Caco-2 (cell line): ENCODE measurements at regions not wholly inside any gene's neighbourhood (a gene's known extent, or its start where the extent isn't known, plus 50 kb on each side); places are given as distances from the start of the nearest gene placed in this dataset.
A peak's percentile ranks its signal among the peaks of the same experiment; 100 is the strongest.

Experiments used
- BruUV-seq: library from RNA; stranded (reverse); fragments of 400-500 nt; replicated peaks from 2 replicates; lab custom pipeline; 2021; lab: Mats Ljungman, UMichigan
- CTCF ChIA-PET: fragments of 300-600 bp; sonication (Branson Sonifier 250); formaldehyde crosslinking; loops from one replicate; lab custom pipeline; 2022; ENCODE audit warnings: antibody characterized with exemption; lab: Charles Lee
- POLR2A ChIA-PET: fragments of 300-600 bp; sonication (Branson Sonifier 250); formaldehyde crosslinking; loops from one replicate; lab custom pipeline; 2022; ENCODE audit warnings: antibody characterized with exemption; lab: Charles Lee
- DNase-seq, 2 experiments: peaks; one replicate each; pipeline versions ENCODE4 v3.0.0 to v3.0.0-alpha.2; 2020 to 2022
- H3K27me3 ChIP-seq: replicated peaks from 2 replicates; pipeline ENCODE4 v1.6.0; 2011; ENCODE audit warnings: low read length; ENCODE audit not compliant: control insufficient read depth, insufficient read depth
- H3K36me3 ChIP-seq: 2 replicates; pipeline ENCODE4 v1.5.1; 2011; ENCODE audit warnings: low read length; ENCODE audit not compliant: control insufficient read depth, insufficient read depth
- H3K4me1 ChIP-seq: fragments of 250-450 bp; sonication (Bioruptor Pico); 2 replicates; pipeline ENCODE4 v1.5.1; 2020; ENCODE audit warnings: mild to moderate bottlenecking
- H3K4me3 ChIP-seq: 2 replicates; pipeline ENCODE4 v1.5.1; 2011; ENCODE audit warnings: low read depth, mild to moderate bottlenecking, control low read depth, low read length
- H3K9me3 ChIP-seq: fragments of 250-450 bp; sonication (Bioruptor Pico); 2 replicates; pipeline ENCODE4 v1.5.1; 2020; ENCODE audit warnings: mild to moderate bottlenecking, moderate library complexity
- H3K27ac Mint-ChIP-seq: one replicate; pipeline ENCODE4 v1.8.0; 2022; ENCODE audit warnings: mixed read lengths; ENCODE audit not compliant: unreplicated experiment
- H3K27me3 Mint-ChIP-seq: one replicate; pipeline ENCODE4 v1.8.0; 2022; ENCODE audit warnings: mixed read lengths; ENCODE audit not compliant: insufficient read depth, unreplicated experiment
- H3K36me3 Mint-ChIP-seq: one replicate; pipeline ENCODE4 v1.8.0; 2022; ENCODE audit warnings: mild to moderate bottlenecking, mixed read lengths; ENCODE audit not compliant: insufficient read depth, unreplicated experiment
- H3K4me1 Mint-ChIP-seq: one replicate; pipeline ENCODE4 v1.8.0; 2022; ENCODE audit warnings: low read depth, mixed read lengths; ENCODE audit not compliant: unreplicated experiment
- H3K4me3 Mint-ChIP-seq: one replicate; pipeline ENCODE4 v1.8.0; 2022; ENCODE audit warnings: mild to moderate bottlenecking, moderate library complexity, mixed read lengths; ENCODE audit not compliant: unreplicated experiment
- H3K9me3 Mint-ChIP-seq: one replicate; pipeline ENCODE4 v1.8.0; 2022; ENCODE audit warnings: mixed read lengths; ENCODE audit not compliant: unreplicated experiment
- CTCF ChIP-seq, 2 experiments: fragments of 200-600 bp in 1 of 2; IDR thresholded peaks; 1 replicate in 1 of 2; 2 replicates in 1 of 2; pipeline versions ENCODE4 v1.5.1 to v1.8.0; 2011 to 2022; ENCODE audit warnings: antibody characterized with exemption in 1 of 2, control low read depth in 1 of 2, inconsistent platforms in 1 of 2, low read depth in 1 of 2, low read length in 1 of 2, mild to moderate bottlenecking in 1 of 2, moderate library complexity in 1 of 2; ENCODE audit not compliant: insufficient read depth in 1 of 2, severe bottlenecking in 1 of 2, unreplicated experiment in 1 of 2
- intact Hi-C: fragments of 100-400 bp; cut with micrococcal nuclease; formaldehyde crosslinking; loops from one replicate; pipeline ENCODE4 v1.10.0; 2022; ENCODE audit not compliant: unreplicated experiment

DNA sequence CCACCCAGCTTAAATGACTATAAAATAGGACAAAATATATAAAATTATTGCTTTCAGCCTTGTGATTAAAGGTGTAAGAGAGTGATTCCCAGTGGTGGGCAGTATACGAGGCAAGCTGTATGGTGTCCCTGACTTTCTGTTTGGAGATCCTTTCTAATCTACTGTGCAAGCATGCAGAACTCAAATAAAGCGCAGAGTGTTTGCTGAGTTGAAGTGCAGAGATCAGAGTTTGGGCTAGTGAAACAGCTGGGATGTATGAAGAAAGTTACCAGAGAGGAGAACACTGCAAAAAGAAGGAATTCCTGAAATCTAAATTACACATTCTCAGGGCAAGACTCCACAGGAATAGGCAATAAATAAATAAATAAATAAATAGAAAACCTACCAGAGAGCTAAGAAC, 218.5 kb upstream of the TLL1 start:
- BruUV-seq, result no TSS peak
- Mint-ChIP-seq H3K27ac (no peak overlapping the region), H3K9me3 (no peaks in the 10 kb centered on the region), H3K4me3 (no peak overlapping the region), H3K27me3 (no peaks in the 10 kb centered on the region), H3K4me1 (peaks cover 10% of the 10 kb centered on the region), H3K36me3 (no peaks in the 10 kb centered on the region)
- Histone ChIP-seq H3K27me3 (no peaks in the 10 kb centered on the region), H3K36me3 (no peaks in the 10 kb centered on the region), H3K9me3 (no peaks in the 10 kb centered on the region), H3K4me3 (no peak overlapping the region), H3K4me1 (no peaks in the 10 kb centered on the region)
- CTCF ChIA-PET, result interaction anchor here (1.0 kb wide), 1 partner anchor 161 kb away, joined by 3 read pairs; no protein-coding TSS in a partner anchor
- intact Hi-C loops, result no loop called here
- TF ChIP-seq CTCF (IDR thresholded peaks at IDR 0.05; ENCODE audit: insufficient read depth in 1 of 2, low read depth in 1 of 2, low read length in 1 of 2, severe bottlenecking in 1 of 2, unreplicated experiment in 1 of 2), result no peak
- peak in 1 of 2 experiments; percentile 8 for DNase-seq
- POLR2A ChIA-PET, result no interaction called here

DNA sequence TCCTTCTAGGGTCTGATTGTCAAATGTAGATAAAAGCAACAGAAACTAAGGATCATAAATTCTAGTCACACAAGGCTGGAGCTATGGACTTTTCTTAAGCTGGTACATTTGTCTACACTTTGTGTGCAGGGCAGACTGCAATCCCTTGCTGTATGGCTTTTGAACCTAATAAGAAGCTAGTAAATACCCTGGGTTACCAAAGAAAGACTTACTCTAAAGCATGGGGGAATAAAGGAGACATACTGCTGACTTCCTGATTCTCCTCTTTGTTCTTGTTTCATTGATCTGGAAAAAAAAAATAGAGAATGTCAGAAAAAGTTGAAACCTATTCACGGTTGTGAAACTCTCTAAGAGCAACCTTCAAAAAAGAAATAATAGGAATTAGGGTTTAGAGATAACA, 216.6 kb upstream of the TLL1 start:
- H3K27me3 Mint-ChIP-seq, result no peaks in the 10 kb centered on the region
- H3K36me3 Mint-ChIP-seq, result no peaks in the 10 kb centered on the region
- H3K4me3 ChIP-seq, result no peak overlapping the region
- no peaks in the 10 kb centered on the region for H3K36me3 ChIP-seq
- H3K27me3 ChIP-seq, result no peaks in the 10 kb centered on the region
- no peaks in the 10 kb centered on the region for H3K4me1 ChIP-seq
- H3K9me3 Mint-ChIP-seq, result no peaks in the 10 kb centered on the region
- TF ChIP-seq CTCF (IDR thresholded peaks at IDR 0.05; ENCODE audit: insufficient read depth in 1 of 2, low read depth in 1 of 2, low read length in 1 of 2, severe bottlenecking in 1 of 2, unreplicated experiment in 1 of 2), result no peak
- peaks cover 10% of the 10 kb centered on the region for H3K4me1 Mint-ChIP-seq
- intact Hi-C loops, result no loop called here
- POLR2A ChIA-PET, result no interaction called here
- no TSS peak for BruUV-seq
- H3K9me3 ChIP-seq, result no peaks in the 10 kb centered on the region
- no peak overlapping the region for H3K4me3 Mint-ChIP-seq
- CTCF ChIA-PET, result no interaction called here
- DNase-seq, result no peak
- H3K27ac Mint-ChIP-seq, result no peak overlapping the region

DNA sequence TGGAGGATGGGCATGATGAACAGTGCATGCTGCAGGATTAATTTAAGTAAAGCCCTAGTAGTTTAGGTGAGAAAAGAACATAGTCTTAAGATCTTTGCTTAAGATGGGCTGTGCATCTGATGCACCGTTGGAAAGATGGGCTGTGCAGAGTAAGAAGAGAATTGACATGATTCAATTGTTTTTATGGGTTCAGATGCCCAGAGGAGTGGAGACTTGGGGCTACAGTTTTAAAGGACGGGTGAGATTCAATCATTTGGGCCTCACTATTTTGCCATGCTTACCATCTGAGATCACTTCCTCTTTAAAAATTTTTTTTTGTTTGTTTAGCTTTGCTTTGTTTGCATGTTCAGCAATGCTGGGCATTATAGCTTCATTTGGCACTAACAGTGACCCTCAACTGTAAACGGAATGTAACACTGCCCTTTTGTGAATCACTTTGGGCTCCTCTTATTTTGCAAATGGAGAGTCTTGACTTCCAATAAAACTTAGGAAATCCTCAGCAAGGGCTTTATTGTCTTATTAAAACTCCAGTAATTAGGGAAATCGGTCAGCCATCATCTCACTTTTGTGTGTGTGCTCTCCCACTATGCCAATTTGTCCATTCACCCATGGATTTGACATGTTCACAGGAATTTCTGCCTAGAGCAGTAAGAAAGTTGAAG, 216.1 kb upstream of the TLL1 start:
- no peak for DNase-seq

More for the DNA sequence above, 216.1 kb upstream of the TLL1 start:
- Mint-ChIP-seq H3K4me3 (no peak overlapping the region), H3K9me3 (no peaks in the 10 kb centered on the region), H3K27ac (no peak overlapping the region), H3K4me1 (peaks cover 10% of the 10 kb centered on the region), H3K36me3 (no peaks in the 10 kb centered on the region), H3K27me3 (no peaks in the 10 kb centered on the region)
- H3K4me3 ChIP-seq, result no peak overlapping the region
- no TSS peak for BruUV-seq
- CTCF ChIA-PET, result no interaction called here
- TF ChIP-seq CTCF (IDR thresholded peaks at IDR 0.05; ENCODE audit: insufficient read depth in 1 of 2, low read depth in 1 of 2, low read length in 1 of 2, severe bottlenecking in 1 of 2, unreplicated experiment in 1 of 2), result no peak
- POLR2A ChIA-PET, result no interaction called here
- no peaks in the 10 kb centered on the region for H3K4me1 ChIP-seq
- no peaks in the 10 kb centered on the region for H3K27me3 ChIP-seq
- H3K9me3 ChIP-seq, result no peaks in the 10 kb centered on the region
- H3K36me3 ChIP-seq, result no peaks in the 10 kb centered on the region
- intact Hi-C loops, result no loop called here
